Neural progenitor cell (in vitro differentiated cells): ENCODE measurements at regions not wholly inside any gene's neighbourhood (a gene's known extent, or its start where the extent isn't known, plus 50 kb on each side); places are given as distances from the start of the nearest gene placed in this dataset.

Experiments used
- EZH2 ChIP-seq: fragments of 200-600 bp; sonication (generic); IDR thresholded peaks from 2 replicates; pipeline ENCODE4 v1.6.1; 2017; ENCODE audit warnings: antibody characterized with exemption, mild to moderate bottlenecking, moderate library complexity
- EZH2phosphoT487 ChIP-seq: fragments of 200-600 bp; sonication (generic); IDR thresholded peaks from 2 replicates; pipeline ENCODE4 v1.6.1; 2017; ENCODE audit warnings: antibody characterized with exemption
- TF ChIP-seq, protein P1 (sequence below): fragments of 200-600 bp; sonication (generic); IDR thresholded peaks from 2 replicates; pipeline ENCODE4 v1.5.1; 2017; ENCODE audit warnings: antibody characterized with exemption, mild to moderate bottlenecking

GRCh38 chr9:81874250-81874649 is 54.0 kb upstream of the SPATA31D4 start:
- TF ChIP-seq, protein P1, sequence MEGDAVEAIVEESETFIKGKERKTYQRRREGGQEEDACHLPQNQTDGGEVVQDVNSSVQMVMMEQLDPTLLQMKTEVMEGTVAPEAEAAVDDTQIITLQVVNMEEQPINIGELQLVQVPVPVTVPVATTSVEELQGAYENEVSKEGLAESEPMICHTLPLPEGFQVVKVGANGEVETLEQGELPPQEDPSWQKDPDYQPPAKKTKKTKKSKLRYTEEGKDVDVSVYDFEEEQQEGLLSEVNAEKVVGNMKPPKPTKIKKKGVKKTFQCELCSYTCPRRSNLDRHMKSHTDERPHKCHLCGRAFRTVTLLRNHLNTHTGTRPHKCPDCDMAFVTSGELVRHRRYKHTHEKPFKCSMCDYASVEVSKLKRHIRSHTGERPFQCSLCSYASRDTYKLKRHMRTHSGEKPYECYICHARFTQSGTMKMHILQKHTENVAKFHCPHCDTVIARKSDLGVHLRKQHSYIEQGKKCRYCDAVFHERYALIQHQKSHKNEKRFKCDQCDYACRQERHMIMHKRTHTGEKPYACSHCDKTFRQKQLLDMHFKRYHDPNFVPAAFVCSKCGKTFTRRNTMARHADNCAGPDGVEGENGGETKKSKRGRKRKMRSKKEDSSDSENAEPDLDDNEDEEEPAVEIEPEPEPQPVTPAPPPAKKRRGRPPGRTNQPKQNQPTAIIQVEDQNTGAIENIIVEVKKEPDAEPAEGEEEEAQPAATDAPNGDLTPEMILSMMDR = no peak
- no peak for TF ChIP-seq EZH2
- TF ChIP-seq EZH2phosphoT487 = no peak
